ENCODE measurements at regions not wholly inside any gene's neighbourhood (a gene's known extent, or its start where the extent isn't known, plus 50 kb on each side); places are given as distances from the start of the nearest gene placed in this dataset.

GRCh38 chr13:22289711-22290110, 618.8 kb downstream of the FGF9 start:
- no peaks in the 10 kb centered on the region for H3K27me3 ChIP-seq
- H3K36me3 ChIP-seq: no peaks in the 10 kb centered on the region
- H3K4me1 ChIP-seq (ENCODE audit: control insufficient read depth in 1 of 2, insufficient read depth in 1 of 2, low read depth in 1 of 2, low read length in 1 of 2): no peaks in the 10 kb centered on the region
- H3K27ac ChIP-seq: no peak overlapping the region
- no peak overlapping the region for H3K4me3 ChIP-seq (ENCODE audit: low read depth in 1 of 2, low read length in 1 of 2)
- H3K9me3 ChIP-seq: no peaks in the 10 kb centered on the region
- no peak for TF ChIP-seq CTCF (IDR thresholded peaks at IDR 0.05)

GRCh38 chr13:22298530-22298929, 627.7 kb downstream of the FGF9 start:
- no peak for TF ChIP-seq CTCF (IDR thresholded peaks at IDR 0.05)
- no peaks in the 10 kb centered on the region for H3K36me3 ChIP-seq
- no peaks in the 10 kb centered on the region for H3K9me3 ChIP-seq
- H3K4me3 ChIP-seq (ENCODE audit: low read depth in 1 of 2, low read length in 1 of 2): no peak overlapping the region
- H3K27ac ChIP-seq: no peak overlapping the region
- H3K27me3 ChIP-seq: no peaks in the 10 kb centered on the region
- H3K4me1 ChIP-seq (ENCODE audit: control insufficient read depth in 1 of 2, insufficient read depth in 1 of 2, low read depth in 1 of 2, low read length in 1 of 2): no peaks in the 10 kb centered on the region

- no peaks in the 10 kb centered on the region for H3K9me3 ChIP-seq
- no peak overlapping the region for H3K4me3 ChIP-seq (ENCODE audit: low read depth in 1 of 2, low read length in 1 of 2)
- TF ChIP-seq CTCF (IDR thresholded peaks at IDR 0.05): no peak
- H3K27ac ChIP-seq: no peak overlapping the region
- H3K4me1 ChIP-seq (ENCODE audit: control insufficient read depth in 1 of 2, insufficient read depth in 1 of 2, low read depth in 1 of 2, low read length in 1 of 2): no peaks in the 10 kb centered on the region
- no peaks in the 10 kb centered on the region for H3K36me3 ChIP-seq
- no peaks in the 10 kb centered on the region for H3K27me3 ChIP-seq
Observed at GRCh38 chr13:22311734-22312404, 641.0 kb downstream of the FGF9 start.

GRCh38 chr13:22312405-22312803, 641.5 kb downstream of the FGF9 start:
- no peaks in the 10 kb centered on the region for H3K9me3 ChIP-seq
- H3K36me3 ChIP-seq: no peaks in the 10 kb centered on the region
- H3K27ac ChIP-seq: no peak overlapping the region
- H3K4me1 ChIP-seq (ENCODE audit: control insufficient read depth in 1 of 2, insufficient read depth in 1 of 2, low read depth in 1 of 2, low read length in 1 of 2): no peaks in the 10 kb centered on the region
- H3K4me3 ChIP-seq (ENCODE audit: low read depth in 1 of 2, low read length in 1 of 2): no peak overlapping the region
- TF ChIP-seq CTCF (IDR thresholded peaks at IDR 0.05): no peak
- no peaks in the 10 kb centered on the region for H3K27me3 ChIP-seq

- no peaks in the 10 kb centered on the region for H3K9me3 ChIP-seq
- no peak for TF ChIP-seq CTCF (IDR thresholded peaks at IDR 0.05)
- no peak overlapping the region for H3K4me3 ChIP-seq (ENCODE audit: low read depth in 1 of 2, low read length in 1 of 2)
- H3K36me3 ChIP-seq: no peaks in the 10 kb centered on the region
- H3K27ac ChIP-seq: no peak overlapping the region
- no peaks in the 10 kb centered on the region for H3K27me3 ChIP-seq
- H3K4me1 ChIP-seq (ENCODE audit: control insufficient read depth in 1 of 2, insufficient read depth in 1 of 2, low read depth in 1 of 2, low read length in 1 of 2): no peaks in the 10 kb centered on the region
Observed at GRCh38 chr13:22316494-22317025, 645.7 kb downstream of the FGF9 start.
